K562 (cell line): ENCODE measurements at regions not wholly inside any gene's neighbourhood (a gene's known extent, or its start where the extent isn't known, plus 50 kb on each side); places are given as distances from the start of the nearest gene placed in this dataset.

ENCODE experiments used
- ATAC-seq: fragments of 200-7000 bp; cut with Tn5 transposase; 3 replicates; pipeline ENCODE4 v1.9.1; 2020; ENCODE audit warnings: moderate library complexity
- BruUV-seq: library from RNA; stranded (reverse); fragments of 400-500 nt; replicated peaks from 2 replicates; lab custom pipeline; 2021; lab: Mats Ljungman, UMichigan
- CTCF ChIA-PET: fragments of 300-600 bp; formaldehyde crosslinking; extraction: SDS; loops from one replicate; lab custom pipeline; 2021; ENCODE audit warnings: low intra/inter-chr PET ratio; lab: Yijun Ruan, JAX
- POLR2A ChIA-PET: fragments of 300-600, 350-650 bp; sonication (Branson Sonifier 250); formaldehyde crosslinking; extraction: SDS; loops from one replicate; lab custom pipeline; 2021; ENCODE audit warnings: antibody characterized with exemption, inconsistent platforms; lab: Yijun Ruan, JAX
- DNase-seq, 4 experiments: peaks; one replicate each; pipeline versions ENCODE4 v3.0.0 to v3.0.0-alpha.2; 2011 to 2018; ENCODE audit warnings: low spot score in 3 of 4, mixed read lengths in 3 of 4; ENCODE audit errors: extremely low read depth in 1 of 4
- FAIRE-seq: peaks from 2 replicates; lab custom pipeline; 2011; peaks lifted over from hg19 to GRCh38; lab: Jason Lieb, UNC
- H2AFZ ChIP-seq: 2 replicates; pipeline ENCODE4 v1.6.0; 2011; ENCODE audit warnings: low read depth, low read length, control low read depth, inconsistent platforms
- H3K27ac ChIP-seq: fragments of 200-600 bp; 3 replicates; pipeline ENCODE4 v1.8.0; 2011; ENCODE audit warnings: low read depth, mild to moderate bottlenecking, control low read depth, inconsistent platforms, low read length, moderate library complexity, mixed read lengths; ENCODE audit errors: extremely low read depth
- H3K27me3 ChIP-seq, 2 experiments: fragments of 300-600 bp in 1 of 2; 2 replicates in 1 of 2; 3 replicates in 1 of 2; pipeline versions ENCODE4 v1.6.0 to v1.8.0; 2011; ENCODE audit warnings: inconsistent platforms in 2 of 2, low read length in 2 of 2, mild to moderate bottlenecking in 1 of 2, mixed read lengths in 1 of 2, moderate library complexity in 1 of 2; ENCODE audit not compliant: control insufficient read depth in 2 of 2, insufficient read depth in 2 of 2
- H3K36me3 ChIP-seq: fragments of 300-600 bp; 3 replicates; pipeline ENCODE4 v1.8.0; 2011; ENCODE audit warnings: mild to moderate bottlenecking, low read length, inconsistent platforms; ENCODE audit not compliant: control insufficient read depth, insufficient read depth
- H3K4me1 ChIP-seq, 2 experiments: fragments of 200-600 bp in 1 of 2; replicated peaks in 1 of 2; 2 replicates in 1 of 2; 3 replicates in 1 of 2; pipeline versions ENCODE4 v1.5.1 to v1.8.0; 2011; ENCODE audit warnings: inconsistent platforms in 2 of 2, low read length in 2 of 2, mild to moderate bottlenecking in 1 of 2, mixed read lengths in 1 of 2, moderate library complexity in 1 of 2; ENCODE audit not compliant: control insufficient read depth in 2 of 2, insufficient read depth in 2 of 2
- H3K4me2 ChIP-seq: 2 replicates; pipeline ENCODE4 v1.6.1; 2011; ENCODE audit warnings: low read length, control low read depth, inconsistent platforms, mixed read lengths; ENCODE audit not compliant: insufficient read depth
- H3K4me3 ChIP-seq: fragments of 200-600 bp; sonication (generic), shearing (Covaris generic); 2 replicates; pipeline ENCODE4 v1.5.1; 2016; ENCODE audit warnings: control low read depth, inconsistent platforms
- H3K79me2 ChIP-seq: fragments of 200-600 bp; 3 replicates; pipeline ENCODE4 v1.8.0; 2011; ENCODE audit warnings: low read length, inconsistent platforms; ENCODE audit not compliant: control insufficient read depth, insufficient read depth
- H3K9ac ChIP-seq, 2 experiments: 2 replicates each; pipeline versions ENCODE4 v1.6.0 to v1.6.1; 2011; ENCODE audit warnings: low read depth in 2 of 2, low read length in 2 of 2, control low read depth in 1 of 2, inconsistent platforms in 1 of 2, mild to moderate bottlenecking in 1 of 2, mixed read lengths in 1 of 2; ENCODE audit not compliant: insufficient read depth in 1 of 2
- H3K9me1 ChIP-seq: one replicate; pipeline ENCODE4 v1.6.0; 2011; ENCODE audit warnings: inconsistent platforms, mild to moderate bottlenecking, low read length, moderate library complexity; ENCODE audit not compliant: control insufficient read depth, insufficient read depth
- H3K9me3 ChIP-seq: replicated peaks from 2 replicates; pipeline ENCODE4 v1.5.1; 2011; ENCODE audit warnings: low read depth, low read length, inconsistent platforms; ENCODE audit not compliant: control insufficient read depth, insufficient read depth
- H4K20me1 ChIP-seq: replicated peaks from 2 replicates; pipeline ENCODE4 v1.6.1; 2011; ENCODE audit warnings: low read length, inconsistent platforms, mixed read lengths; ENCODE audit not compliant: control insufficient read depth, insufficient read depth
- BRF2 ChIP-seq: IDR thresholded peaks from 3 replicates; pipeline ENCODE4 v1.6.1; 2011; ENCODE audit warnings: borderline replicate concordance, mild to moderate bottlenecking; ENCODE audit not compliant: insufficient read length, insufficient read depth
- CHCHD3 ChIP-seq: fragments of 250-450 bp; sonication (Bioruptor Pico); IDR thresholded peaks from 2 replicates; pipeline ENCODE4 v2.1.2; 2022; ENCODE audit warnings: mild to moderate bottlenecking
- FOXA1 ChIP-seq: fragments of 450-650 bp; IDR thresholded peaks from 2 replicates; pipeline ENCODE4 v1.6.1; 2016; ENCODE audit warnings: mild to moderate bottlenecking, borderline replicate concordance
- KLF6 ChIP-seq: fragments of 250-450 bp; sonication (Bioruptor Pico); IDR thresholded peaks from 2 replicates; pipeline ENCODE4 v1.4.0; 2020; ENCODE audit warnings: mild to moderate bottlenecking, moderate library complexity, borderline replicate concordance
- MCM2 ChIP-seq: fragments of 450-650 bp; IDR thresholded peaks from 2 replicates; pipeline ENCODE4 v1.6.1; 2017; ENCODE audit warnings: low read depth, mild to moderate bottlenecking
- MCM5 ChIP-seq: fragments of 450-650 bp; IDR thresholded peaks from 2 replicates; pipeline ENCODE4 v1.6.1; 2016; ENCODE audit warnings: low read depth
- NFATC3 ChIP-seq: fragments of 450-650 bp; IDR thresholded peaks from 2 replicates; pipeline ENCODE4 v1.6.1; 2017; ENCODE audit warnings: mild to moderate bottlenecking
- POLR2A ChIP-seq: fragments of 450-650 bp; conservative IDR thresholded peaks from 2 replicates; pipeline ENCODE4 v1.6.1; 2016
- THRAP3 ChIP-seq: fragments of 450-650 bp; IDR thresholded peaks from 2 replicates; pipeline ENCODE4 v1.6.1; 2016; ENCODE audit warnings: mild to moderate bottlenecking, inconsistent platforms, borderline replicate concordance
- ZNF212 ChIP-seq: fragments of 450-650 bp; formaldehyde crosslinking; IDR thresholded peaks from 2 replicates; pipeline ENCODE4 v1.4.0; 2020; ENCODE audit warnings: mild to moderate bottlenecking
- ZNF589 ChIP-seq: fragments of 200-800 bp; sonication (Bioruptor generic); IDR thresholded peaks from 2 replicates; pipeline ENCODE4 v1.6.1; 2016; ENCODE audit warnings: low read depth, missing genetic modification characterization, missing compliant biosample characterization
- WGBS: fragments of 100-300 bp; shearing (Covaris generic); methylation state at CpG from one replicate; pipeline ENCODE4 v1.1.6; 2016; ENCODE audit warnings: low coverage, mixed read lengths; ENCODE audit not compliant: insufficient coverage; ENCODE audit errors: missing lambda C conversion rate; 5-methylcytosine and 5-hydroxymethylcytosine counted together
- in situ Hi-C: fragments of 300-500 bp; cut with MboI; formaldehyde crosslinking; loops from 4 replicates; pipeline ENCODE4 v1.15.0; 2018; ENCODE audit warnings: inconsistent platforms, mixed read lengths
- intact Hi-C: fragments of 100-400 bp; cut with micrococcal nuclease; formaldehyde crosslinking; loops from 2 replicates; pipeline ENCODE4 v1.14.2; 2022
- TF ChIP-seq, protein P1 (sequence below): sonication (generic); formaldehyde crosslinking; IDR thresholded peaks from 2 replicates; pipeline ENCODE4 v1.8.0; 2022; ENCODE audit warnings: missing genetic modification reagents, mild to moderate bottlenecking, moderate library complexity, borderline replicate concordance
- TF ChIP-seq, protein P2 (sequence below): IDR thresholded peaks from 2 replicates; pipeline ENCODE4 v1.6.1; 2012; ENCODE audit warnings: low read depth, low read length, improper control_type of control experiment, borderline replicate concordance
- TF ChIP-seq, protein P3 (sequence below): IDR thresholded peaks from 2 replicates; pipeline ENCODE4 v1.6.1; 2014; ENCODE audit warnings: antibody characterized with exemption

DNA sequence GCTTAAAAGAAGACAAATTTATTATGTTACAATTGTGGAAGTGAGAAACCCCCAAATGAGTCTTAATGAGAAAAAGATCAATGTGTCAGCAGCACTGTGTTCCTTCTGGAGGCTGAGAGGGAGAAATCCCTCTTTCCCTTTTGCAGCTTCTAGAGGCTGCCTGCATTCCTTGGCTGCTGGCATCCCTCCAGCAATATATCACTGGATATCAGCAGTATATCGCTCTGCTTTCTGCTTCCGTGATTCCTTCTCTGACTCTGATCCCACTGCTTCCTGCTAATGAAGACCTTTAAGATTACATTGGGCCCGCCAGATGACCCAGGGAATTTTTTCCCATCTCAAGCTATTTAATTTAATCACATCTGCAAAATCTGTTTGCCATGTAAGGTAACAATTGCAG, 1008.0 kb downstream of the RAPGEF2 start:
- Histone ChIP-seq H3K36me3 (no peaks in the 10 kb centered on the region), H3K4me3 (no peak overlapping the region), H3K4me2 (no peak overlapping the region), H4K20me1 (no peaks in the 10 kb centered on the region), H3K9me3 (no peaks in the 10 kb centered on the region), H3K4me1 (no peaks in the 10 kb centered on the region), H2AFZ (no peak overlapping the region)
- in situ Hi-C loops: no loop called here
- FAIRE-seq: no peak
- ChIA-PET CTCF (no interaction called here), POLR2A (no interaction called here)
- DNase-seq: no peak
- ATAC-seq: no peak
- BruUV-seq: no TSS peak
- 0% methylated on average over 1 of the region's 3 CpGs for WGBS
- no peak for TF ChIP-seq MCM2
- no peak for TF ChIP-seq MCM5
- no peak for TF ChIP-seq BRF2
- TF ChIP-seq THRAP3: no peak
- no peak for TF ChIP-seq POLR2A
- no peak for TF ChIP-seq ZNF589 (CRISPR knock-in tag)
- TF ChIP-seq, all 486 proteins: peak for 0
- Histone ChIP-seq H3K27ac (no peak overlapping the region), H3K9me1 (no peaks in the 10 kb centered on the region), H3K27me3 (no peaks in the 10 kb centered on the region), H3K9ac (no peak overlapping the region), H3K79me2 (no peaks in the 10 kb centered on the region)
- intact Hi-C loops: no loop called here

GRCh38 chr4:160117686-160118085, 1014.8 kb downstream of the RAPGEF2 start:
- Histone ChIP-seq H4K20me1 (no peaks in the 10 kb centered on the region), H3K4me2 (no peak overlapping the region), H3K27me3 (no peaks in the 10 kb centered on the region), H3K9ac (no peak overlapping the region), H2AFZ (no peak overlapping the region), H3K9me3 (no peaks in the 10 kb centered on the region), H3K27ac (no peak overlapping the region), H3K36me3 (no peaks in the 10 kb centered on the region), H3K4me1 (no peaks in the 10 kb centered on the region), H3K79me2 (no peaks in the 10 kb centered on the region), H3K4me3 (no peak overlapping the region), H3K9me1 (no peaks in the 10 kb centered on the region)
- CTCF ChIA-PET: no interaction called here
- DNase-seq: no peak
- intact Hi-C loops: no loop called here
- no TSS peak for BruUV-seq
- POLR2A ChIA-PET: no interaction called here
- in situ Hi-C loops: no loop called here
- ATAC-seq: no peak
- FAIRE-seq: no peak
- TF ChIP-seq, protein P1, sequence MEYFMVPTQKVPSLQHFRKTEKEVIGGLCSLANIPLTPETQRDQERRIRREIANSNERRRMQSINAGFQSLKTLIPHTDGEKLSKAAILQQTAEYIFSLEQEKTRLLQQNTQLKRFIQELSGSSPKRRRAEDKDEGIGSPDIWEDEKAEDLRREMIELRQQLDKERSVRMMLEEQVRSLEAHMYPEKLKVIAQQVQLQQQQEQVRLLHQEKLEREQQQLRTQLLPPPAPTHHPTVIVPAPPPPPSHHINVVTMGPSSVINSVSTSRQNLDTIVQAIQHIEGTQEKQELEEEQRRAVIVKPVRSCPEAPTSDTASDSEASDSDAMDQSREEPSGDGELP (CRISPR knock-in tag): no peak
- TF ChIP-seq FOXA1: no peak
- no peak for TF ChIP-seq NFATC3
- no peak for TF ChIP-seq KLF6 (CRISPR knock-in tag)
- TF ChIP-seq, protein P2, sequence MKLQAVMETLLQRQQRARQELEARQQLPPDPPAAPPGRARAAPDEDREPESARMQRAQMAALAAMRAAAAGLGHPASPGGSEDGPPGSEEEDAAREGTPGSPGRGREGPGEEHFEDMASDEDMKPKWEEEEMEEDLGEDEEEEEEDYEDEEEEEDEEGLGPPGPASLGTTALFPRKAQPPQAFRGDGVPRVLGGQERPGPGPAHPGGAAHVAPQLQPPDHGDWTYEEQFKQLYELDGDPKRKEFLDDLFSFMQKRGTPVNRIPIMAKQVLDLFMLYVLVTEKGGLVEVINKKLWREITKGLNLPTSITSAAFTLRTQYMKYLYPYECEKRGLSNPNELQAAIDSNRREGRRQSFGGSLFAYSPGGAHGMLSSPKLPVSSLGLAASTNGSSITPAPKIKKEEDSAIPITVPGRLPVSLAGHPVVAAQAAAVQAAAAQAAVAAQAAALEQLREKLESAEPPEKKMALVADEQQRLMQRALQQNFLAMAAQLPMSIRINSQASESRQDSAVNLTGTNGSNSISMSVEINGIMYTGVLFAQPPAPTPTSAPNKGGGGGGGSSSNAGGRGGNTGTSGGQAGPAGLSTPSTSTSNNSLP: no peak
- no peak for TF ChIP-seq POLR2A
- TF ChIP-seq ZNF212 (CRISPR knock-in tag): no peak
- TF ChIP-seq, protein P3, sequence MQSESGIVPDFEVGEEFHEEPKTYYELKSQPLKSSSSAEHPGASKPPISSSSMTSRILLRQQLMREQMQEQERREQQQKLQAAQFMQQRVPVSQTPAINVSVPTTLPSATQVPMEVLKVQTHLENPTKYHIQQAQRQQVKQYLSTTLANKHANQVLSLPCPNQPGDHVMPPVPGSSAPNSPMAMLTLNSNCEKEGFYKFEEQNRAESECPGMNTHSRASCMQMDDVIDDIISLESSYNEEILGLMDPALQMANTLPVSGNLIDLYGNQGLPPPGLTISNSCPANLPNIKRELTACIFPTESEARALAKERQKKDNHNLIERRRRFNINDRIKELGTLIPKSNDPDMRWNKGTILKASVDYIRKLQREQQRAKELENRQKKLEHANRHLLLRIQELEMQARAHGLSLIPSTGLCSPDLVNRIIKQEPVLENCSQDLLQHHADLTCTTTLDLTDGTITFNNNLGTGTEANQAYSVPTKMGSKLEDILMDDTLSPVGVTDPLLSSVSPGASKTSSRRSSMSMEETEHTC: no peak
- TF ChIP-seq CHCHD3 (CRISPR knock-in tag): no peak
